GM12873 (cell line): ENCODE measurements at regions not wholly inside any gene's neighbourhood (a gene's known extent, or its start where the extent isn't known, plus 50 kb on each side); places are given as distances from the start of the nearest gene placed in this dataset.

ENCODE experiments used
- CTCF ChIP-seq: IDR thresholded peaks from 2 replicates; pipeline ENCODE4 v1.5.1; 2012; ENCODE audit warnings: low read depth, mild to moderate bottlenecking, moderate library complexity, low read length, control low read depth; ENCODE audit not compliant: insufficient read depth; ENCODE audit errors: missing control alignments

- no peak for TF ChIP-seq CTCF
Measured at GRCh38 chr10:85293483-85293882, 965.1 kb downstream of the CCSER2 start.

GRCh38 chr10:85311613-85312337 is 983.4 kb downstream of the CCSER2 start:
- TF ChIP-seq CTCF = no peak

GRCh38 chr10:85315657-85316056 is 987.3 kb downstream of the CCSER2 start:
- no peak for TF ChIP-seq CTCF

- TF ChIP-seq CTCF = no peak
Measured at GRCh38 chr10:85316276-85316675, 987.9 kb downstream of the CCSER2 start.

- TF ChIP-seq CTCF = peak; percentile 61
Measured at GRCh38 chr10:85317827-85318226, 989.4 kb downstream of the CCSER2 start.

- no peak for TF ChIP-seq CTCF
Measured at GRCh38 chr10:85318809-85319807, 990.7 kb downstream of the CCSER2 start.

- TF ChIP-seq CTCF = no peak
Measured at GRCh38 chr10:85319826-85320225, 991.4 kb downstream of the CCSER2 start.
